Neural progenitor cell (in vitro differentiated cells): ENCODE measurements at regions not wholly inside any gene's neighbourhood (a gene's known extent, or its start where the extent isn't known, plus 50 kb on each side); places are given as distances from the start of the nearest gene placed in this dataset.

Experiments
- DNase-seq: peaks from one replicate; pipeline ENCODE4 v3.0.0-alpha.2; 2016; ENCODE audit warnings: low spot score
- H2AFZ ChIP-seq: fragments of 200-600 bp; sonication (generic); replicated peaks from 2 replicates; pipeline ENCODE4 v1.6.1; 2016; ENCODE audit warnings: antibody characterized with exemption
- H3F3A ChIP-seq: fragments of 200-600 bp; sonication (generic); 2 replicates; pipeline ENCODE4 v1.6.1; 2016; ENCODE audit warnings: antibody characterized with exemption, low read depth
- H3K27ac ChIP-seq: fragments of 200-600 bp; sonication (generic); 2 replicates; pipeline ENCODE4 v1.5.1; 2016; ENCODE audit warnings: mild to moderate bottlenecking
- H3K27me3 ChIP-seq: fragments of 200-600 bp; sonication (generic); 2 replicates; pipeline ENCODE4 v1.6.1; 2016; ENCODE audit warnings: mild to moderate bottlenecking, moderate library complexity
- H3K36me3 ChIP-seq: fragments of 200-600 bp; sonication (generic); 2 replicates; pipeline ENCODE4 v1.5.1; 2016
- H3K4me1 ChIP-seq: fragments of 200-600 bp; sonication (generic); 2 replicates; pipeline ENCODE4 v1.6.1; 2016; ENCODE audit warnings: mixed run types
- H3K4me2 ChIP-seq: fragments of 200-600 bp; sonication (generic); 2 replicates; pipeline ENCODE4 v1.6.1; 2016
- H3K4me3 ChIP-seq: fragments of 200-600 bp; sonication (generic); 2 replicates; pipeline ENCODE4 v1.5.1; 2016
- H3K79me2 ChIP-seq: fragments of 200-600 bp; sonication (generic); 2 replicates; pipeline ENCODE4 v1.6.1; 2016; ENCODE audit warnings: low read depth
- H3K9ac ChIP-seq: fragments of 200-600 bp; sonication (generic); 2 replicates; pipeline ENCODE4 v1.6.1; 2016
- H3K9me3 ChIP-seq: fragments of 200-600 bp; sonication (generic); 2 replicates; pipeline ENCODE4 v1.5.1; 2016; ENCODE audit warnings: low read depth
- H4K20me1 ChIP-seq: fragments of 200-600 bp; sonication (generic); 2 replicates; pipeline ENCODE4 v1.6.1; 2016; ENCODE audit warnings: low read depth
- H3K27ac Mint-ChIP-seq: 3 replicates; pipeline ENCODE4 v1.8.0; 2021; ENCODE audit warnings: mixed read lengths
- H3K27me3 Mint-ChIP-seq: 2 replicates; pipeline ENCODE4 v1.8.0; 2022; ENCODE audit warnings: low read depth, mild to moderate bottlenecking, inconsistent platforms, moderate library complexity, mixed read lengths; ENCODE audit not compliant: insufficient read depth
- H3K36me3 Mint-ChIP-seq: 3 replicates; pipeline ENCODE4 v1.8.0; 2021; ENCODE audit warnings: mixed read lengths
- H3K4me1 Mint-ChIP-seq: 3 replicates; pipeline ENCODE4 v1.8.0; 2021; ENCODE audit warnings: mixed read lengths
- H3K4me3 Mint-ChIP-seq: 3 replicates; pipeline ENCODE4 v1.8.0; 2021; ENCODE audit warnings: mild to moderate bottlenecking, moderate library complexity, mixed read lengths
- H3K9me3 Mint-ChIP-seq: 3 replicates; pipeline ENCODE4 v1.8.0; 2020; ENCODE audit warnings: mixed read lengths
- CTCF ChIP-seq: fragments of 200-600 bp; sonication (generic); IDR thresholded peaks from 2 replicates; pipeline ENCODE4 v1.5.1; 2017; ENCODE audit warnings: antibody characterized with exemption, mild to moderate bottlenecking
- EZH2 ChIP-seq: fragments of 200-600 bp; sonication (generic); IDR thresholded peaks from 2 replicates; pipeline ENCODE4 v1.6.1; 2017; ENCODE audit warnings: antibody characterized with exemption, mild to moderate bottlenecking, moderate library complexity
- EZH2phosphoT487 ChIP-seq: fragments of 200-600 bp; sonication (generic); IDR thresholded peaks from 2 replicates; pipeline ENCODE4 v1.6.1; 2017; ENCODE audit warnings: antibody characterized with exemption

GRCh38 chr16:76194616-76195015 lies 82.6 kb upstream of the CNTNAP4 start:
- no peak overlapping the region for H3K4me3 Mint-ChIP-seq

GRCh38 chr16:76195056-76195455 lies 82.1 kb upstream of the CNTNAP4 start:
- Histone ChIP-seq H3K9ac (no peak overlapping the region), H3K79me2 (no peaks in the 10 kb centered on the region)
- no peaks in the 10 kb centered on the region for H3K9me3 Mint-ChIP-seq

More at GRCh38 chr16:76194616-76195015, 82.6 kb upstream of the CNTNAP4 start:
- Histone ChIP-seq H3K27ac (no peak overlapping the region), H3K4me2 (no peak overlapping the region), H3K9ac (no peak overlapping the region), H3K79me2 (no peaks in the 10 kb centered on the region), H3K27me3 (no peaks in the 10 kb centered on the region), H3K9me3 (no peaks in the 10 kb centered on the region), H3K36me3 (no peaks in the 10 kb centered on the region), H3K4me3 (no peak overlapping the region), H3K4me1 (peaks cover 18% of the 10 kb centered on the region), H4K20me1 (no peaks in the 10 kb centered on the region), H2AFZ (peak overlapping the region; percentile 53), H3F3A (peaks cover 3% of the 10 kb centered on the region)
- H3K9me3 Mint-ChIP-seq = no peaks in the 10 kb centered on the region
- TF ChIP-seq EZH2 (no peak), EZH2phosphoT487 (no peak), CTCF (no peak)
- H3K4me1 Mint-ChIP-seq = peaks cover 16% of the 10 kb centered on the region
- H3K36me3 Mint-ChIP-seq = no peaks in the 10 kb centered on the region
- H3K27me3 Mint-ChIP-seq = peaks cover 3% of the 10 kb centered on the region
- H3K27ac Mint-ChIP-seq = no peak overlapping the region
- no peak for DNase-seq

GRCh38 chr16:76195648-76196047 lies 81.6 kb upstream of the CNTNAP4 start:
- Histone ChIP-seq H2AFZ (no peak overlapping the region), H3K4me1 (peaks cover 21% of the 10 kb centered on the region), H3K79me2 (no peaks in the 10 kb centered on the region), H4K20me1 (no peaks in the 10 kb centered on the region), H3K4me2 (no peak overlapping the region), H3K27ac (no peak overlapping the region), H3K9me3 (no peaks in the 10 kb centered on the region), H3K36me3 (no peaks in the 10 kb centered on the region), H3K27me3 (no peaks in the 10 kb centered on the region), H3F3A (peaks cover 3% of the 10 kb centered on the region), H3K9ac (no peak overlapping the region), H3K4me3 (no peak overlapping the region)
- no peak overlapping the region for H3K27ac Mint-ChIP-seq
- no peaks in the 10 kb centered on the region for H3K36me3 Mint-ChIP-seq
- no peak overlapping the region for H3K4me3 Mint-ChIP-seq
- DNase-seq = no peak
- peaks cover 3% of the 10 kb centered on the region for H3K27me3 Mint-ChIP-seq
- H3K4me1 Mint-ChIP-seq = peaks cover 19% of the 10 kb centered on the region
- TF ChIP-seq EZH2phosphoT487 (no peak), EZH2 (no peak), CTCF (no peak)
- H3K9me3 Mint-ChIP-seq = no peaks in the 10 kb centered on the region

More at GRCh38 chr16:76195056-76195455, 82.1 kb upstream of the CNTNAP4 start:
- Histone ChIP-seq H3K27me3 (no peaks in the 10 kb centered on the region), H3K27ac (no peak overlapping the region), H3K4me3 (no peak overlapping the region), H3K9me3 (no peaks in the 10 kb centered on the region), H3F3A (peaks cover 3% of the 10 kb centered on the region), H4K20me1 (no peaks in the 10 kb centered on the region), H3K36me3 (no peaks in the 10 kb centered on the region), H2AFZ (no peak overlapping the region), H3K4me2 (no peak overlapping the region), H3K4me1 (peaks cover 21% of the 10 kb centered on the region)
- Mint-ChIP-seq H3K4me1 (peaks cover 19% of the 10 kb centered on the region), H3K36me3 (no peaks in the 10 kb centered on the region), H3K27ac (no peak overlapping the region), H3K27me3 (peaks cover 3% of the 10 kb centered on the region), H3K4me3 (no peak overlapping the region)
- TF ChIP-seq EZH2 = no peak
- no peak for TF ChIP-seq CTCF
- TF ChIP-seq EZH2phosphoT487 = no peak
- DNase-seq = no peak
